Loucy (cell line): ENCODE measurements at regions not wholly inside any gene's neighbourhood (a gene's known extent, or its start where the extent isn't known, plus 50 kb on each side); places are given as distances from the start of the nearest gene placed in this dataset.

Experiments
- H2AFZ ChIP-seq: fragments of 200-600 bp; sonication (generic); 2 replicates; pipeline ENCODE4 v1.6.0; 2016; ENCODE audit warnings: antibody characterized with exemption, mild to moderate bottlenecking, low read length, moderate library complexity
- H3F3A ChIP-seq: fragments of 200-600 bp; 2 replicates; pipeline ENCODE4 v1.6.0; 2016; ENCODE audit warnings: antibody characterized with exemption, low read depth, mild to moderate bottlenecking
- H3K27me3 ChIP-seq: fragments of 200-600 bp; sonication (generic); 2 replicates; pipeline ENCODE4 v1.6.1; 2014; ENCODE audit warnings: low read length, mild to moderate bottlenecking; ENCODE audit not compliant: insufficient read depth, poor library complexity, severe bottlenecking
- H3K36me3 ChIP-seq: fragments of 200-600 bp; sonication (generic); 2 replicates; pipeline ENCODE4 v1.6.1; 2016; ENCODE audit warnings: low read length; ENCODE audit not compliant: insufficient read depth
- H3K4me1 ChIP-seq: fragments of 200-600 bp; sonication (generic); 2 replicates; pipeline ENCODE4 v1.5.1; 2014; ENCODE audit warnings: low read length, mild to moderate bottlenecking; ENCODE audit not compliant: insufficient read depth, poor library complexity, severe bottlenecking
- H3K4me2 ChIP-seq: fragments of 200-600 bp; sonication (generic); 2 replicates; pipeline ENCODE4 v1.6.0; 2014; ENCODE audit warnings: antibody characterized with exemption, low read length, low read depth, mild to moderate bottlenecking; ENCODE audit not compliant: poor library complexity, severe bottlenecking
- H3K4me3 ChIP-seq: fragments of 200-600 bp; sonication (generic); 2 replicates; pipeline ENCODE4 v1.5.1; 2014; ENCODE audit warnings: low read length, mild to moderate bottlenecking, mixed read lengths; ENCODE audit not compliant: poor library complexity, severe bottlenecking
- H3K79me2 ChIP-seq: fragments of 200-600 bp; sonication (generic); 2 replicates; pipeline ENCODE4 v1.6.1; 2014; ENCODE audit warnings: low read length; ENCODE audit not compliant: insufficient read depth
- H3K9ac ChIP-seq: fragments of 200-600 bp; sonication (generic); 2 replicates; pipeline ENCODE4 v1.6.0; 2014; ENCODE audit warnings: mild to moderate bottlenecking, low read depth, low read length, moderate library complexity; ENCODE audit not compliant: poor library complexity, severe bottlenecking
- H3K9me2 ChIP-seq: fragments of 200-600 bp; sonication (generic); replicated peaks from 2 replicates; pipeline ENCODE4 v1.6.1; 2016; ENCODE audit warnings: low read depth, low read length, mixed read lengths
- H3K9me3 ChIP-seq: fragments of 200-600 bp; sonication (generic); 2 replicates; pipeline ENCODE4 v1.6.1; 2014; ENCODE audit warnings: mild to moderate bottlenecking, antibody characterized with exemption, low read length, low read depth; ENCODE audit not compliant: insufficient read depth
- H4K20me1 ChIP-seq: fragments of 200-600 bp; sonication (generic); 2 replicates; pipeline ENCODE4 v1.6.0; 2014; ENCODE audit warnings: antibody characterized with exemption, low read length, mild to moderate bottlenecking; ENCODE audit not compliant: insufficient read depth, poor library complexity, severe bottlenecking
- EZH2phosphoT487 ChIP-seq: fragments of 200-600 bp; IDR thresholded peaks from 2 replicates; pipeline ENCODE4 v1.6.1; 2018; ENCODE audit warnings: antibody characterized with exemption, mild to moderate bottlenecking, moderate library complexity, borderline replicate concordance
- TF ChIP-seq, protein P1 (sequence below): fragments of 200-600 bp; sonication (generic); conservative IDR thresholded peaks from 2 replicates; pipeline ENCODE4 v1.5.1; 2014; ENCODE audit warnings: mild to moderate bottlenecking, antibody characterized with exemption, low read length

DNA sequence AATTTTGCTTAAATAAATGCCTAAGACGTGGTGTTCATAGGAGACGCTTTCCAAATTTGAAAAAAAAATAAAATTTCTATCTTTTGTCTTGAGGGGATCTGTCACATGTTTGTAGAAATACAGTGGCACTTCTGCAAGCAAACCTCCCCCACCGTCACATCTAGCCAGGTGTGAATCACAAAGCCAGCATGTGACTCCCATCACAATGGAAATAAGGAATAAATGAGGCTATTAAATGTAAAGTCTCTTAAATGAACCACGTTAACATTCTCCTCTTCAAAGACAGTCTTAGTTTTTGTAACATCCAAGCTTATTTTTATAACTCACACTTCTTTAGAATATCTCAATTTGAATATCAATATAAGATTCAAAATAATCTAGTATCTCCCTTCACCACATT is 63.0 kb upstream of the CCSER1 start:
- H3K4me3 ChIP-seq, result no peak overlapping the region
- H2AFZ ChIP-seq, result no peak overlapping the region
- no peaks in the 10 kb centered on the region for H3K9me3 ChIP-seq
- no peaks in the 10 kb centered on the region for H3K4me1 ChIP-seq
- H3K27me3 ChIP-seq, result no peaks in the 10 kb centered on the region
- H4K20me1 ChIP-seq, result no peaks in the 10 kb centered on the region
- no peaks in the 10 kb centered on the region for H3K79me2 ChIP-seq
- H3K9ac ChIP-seq, result no peak overlapping the region
- no peaks in the 10 kb centered on the region for H3K9me2 ChIP-seq
- H3F3A ChIP-seq, result no peaks in the 10 kb centered on the region
- no peaks in the 10 kb centered on the region for H3K36me3 ChIP-seq
- no peak for TF ChIP-seq EZH2phosphoT487
- TF ChIP-seq, protein P1, sequence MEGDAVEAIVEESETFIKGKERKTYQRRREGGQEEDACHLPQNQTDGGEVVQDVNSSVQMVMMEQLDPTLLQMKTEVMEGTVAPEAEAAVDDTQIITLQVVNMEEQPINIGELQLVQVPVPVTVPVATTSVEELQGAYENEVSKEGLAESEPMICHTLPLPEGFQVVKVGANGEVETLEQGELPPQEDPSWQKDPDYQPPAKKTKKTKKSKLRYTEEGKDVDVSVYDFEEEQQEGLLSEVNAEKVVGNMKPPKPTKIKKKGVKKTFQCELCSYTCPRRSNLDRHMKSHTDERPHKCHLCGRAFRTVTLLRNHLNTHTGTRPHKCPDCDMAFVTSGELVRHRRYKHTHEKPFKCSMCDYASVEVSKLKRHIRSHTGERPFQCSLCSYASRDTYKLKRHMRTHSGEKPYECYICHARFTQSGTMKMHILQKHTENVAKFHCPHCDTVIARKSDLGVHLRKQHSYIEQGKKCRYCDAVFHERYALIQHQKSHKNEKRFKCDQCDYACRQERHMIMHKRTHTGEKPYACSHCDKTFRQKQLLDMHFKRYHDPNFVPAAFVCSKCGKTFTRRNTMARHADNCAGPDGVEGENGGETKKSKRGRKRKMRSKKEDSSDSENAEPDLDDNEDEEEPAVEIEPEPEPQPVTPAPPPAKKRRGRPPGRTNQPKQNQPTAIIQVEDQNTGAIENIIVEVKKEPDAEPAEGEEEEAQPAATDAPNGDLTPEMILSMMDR, result no peak
- no peak overlapping the region for H3K4me2 ChIP-seq

DNA sequence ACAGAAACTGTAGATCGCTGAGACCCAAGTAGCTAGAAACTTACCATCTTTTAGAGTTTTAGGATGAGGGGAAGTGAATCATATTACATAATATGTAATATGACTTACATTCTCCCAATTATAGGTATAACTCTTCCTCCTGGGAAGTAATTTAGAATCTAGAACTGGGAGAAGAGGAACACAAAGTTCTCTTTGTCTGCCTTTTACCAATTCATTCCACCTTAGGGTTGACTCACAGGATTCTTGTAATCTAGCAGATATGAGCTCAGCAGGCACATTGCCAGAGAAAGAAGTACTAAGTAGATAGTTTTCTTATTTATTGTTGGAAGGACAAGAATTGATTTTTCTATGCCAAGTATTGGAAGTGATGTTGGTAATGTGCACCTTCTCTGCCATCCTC is 58.0 kb upstream of the CCSER1 start:
- no peak overlapping the region for H2AFZ ChIP-seq
- TF ChIP-seq, protein P1, result no peak
- TF ChIP-seq EZH2phosphoT487, result no peak

DNA sequence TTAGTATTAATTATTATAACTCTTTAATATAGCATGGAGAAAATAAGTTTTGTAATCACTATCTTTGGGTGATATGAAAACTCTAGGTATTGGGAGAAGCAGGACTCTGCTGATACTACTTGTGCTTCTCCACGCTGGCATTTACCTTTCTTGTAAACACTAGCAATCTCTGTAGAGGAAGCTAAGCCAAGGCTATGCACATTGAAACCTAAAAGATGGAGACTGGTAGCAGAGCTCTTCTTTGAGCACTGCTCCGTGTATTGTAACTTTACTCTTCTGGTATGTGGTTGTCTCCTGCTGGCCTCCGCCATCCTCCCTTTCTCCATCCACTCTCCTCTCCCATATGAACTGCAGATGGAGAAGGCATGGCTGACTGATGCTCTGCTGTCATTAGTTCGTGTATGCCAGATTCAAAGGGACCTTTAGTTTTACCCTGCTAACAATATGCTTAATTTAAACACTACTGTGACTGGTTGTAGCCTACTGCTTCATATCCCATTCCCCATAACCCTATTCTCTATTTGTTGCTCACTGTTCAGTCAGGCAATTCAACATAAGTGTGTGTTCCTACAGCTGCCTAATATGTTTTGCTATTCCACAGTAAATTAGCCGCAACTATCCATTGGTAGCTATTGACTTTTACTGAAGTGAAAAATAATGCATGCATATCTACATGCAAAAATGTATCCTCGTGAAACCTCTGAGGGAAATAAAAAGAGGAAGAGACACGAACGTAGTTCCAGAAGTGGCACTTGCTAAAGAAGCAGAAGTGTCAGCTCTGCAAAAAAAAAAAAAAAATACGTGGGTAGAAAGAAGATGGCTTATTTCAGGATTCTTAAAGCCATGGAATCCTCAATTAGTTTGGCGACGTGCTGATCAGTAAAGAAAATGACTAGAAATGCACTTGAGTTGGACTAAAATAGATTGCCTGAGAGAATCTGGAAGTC is 55.6 kb upstream of the CCSER1 start:
- Histone ChIP-seq H3K9ac (no peak overlapping the region), H3F3A (no peaks in the 10 kb centered on the region), H3K4me2 (no peak overlapping the region), H4K20me1 (no peaks in the 10 kb centered on the region), H3K27me3 (no peaks in the 10 kb centered on the region), H3K79me2 (no peaks in the 10 kb centered on the region), H3K4me1 (no peaks in the 10 kb centered on the region), H3K36me3 (no peaks in the 10 kb centered on the region), H3K9me3 (no peaks in the 10 kb centered on the region), H3K4me3 (no peak overlapping the region), H3K9me2 (no peaks in the 10 kb centered on the region), H2AFZ (no peak overlapping the region)
- no peak for TF ChIP-seq EZH2phosphoT487
- TF ChIP-seq, protein P1, result no peak

More for the DNA sequence above, 58.0 kb upstream of the CCSER1 start:
- Histone ChIP-seq H3K4me2 (no peak overlapping the region), H3K9me3 (no peaks in the 10 kb centered on the region), H3K9me2 (no peaks in the 10 kb centered on the region), H3K27me3 (no peaks in the 10 kb centered on the region), H3K79me2 (no peaks in the 10 kb centered on the region), H3K9ac (no peak overlapping the region), H3K4me1 (no peaks in the 10 kb centered on the region), H3K4me3 (no peak overlapping the region), H4K20me1 (no peaks in the 10 kb centered on the region), H3K36me3 (no peaks in the 10 kb centered on the region), H3F3A (no peaks in the 10 kb centered on the region)
